ENCODE measurements at regions not wholly inside any gene's neighbourhood (a gene's known extent, or its start where the extent isn't known, plus 50 kb on each side); places are given as distances from the start of the nearest gene placed in this dataset.

- DNase-seq (ENCODE audit: low read depth) = peak; percentile 64
Measured at GRCh38 chr13:59532405-59532804, 631.3 kb downstream of the DIAPH3 start.

- DNase-seq (ENCODE audit: low read depth) = peak; percentile 79
Measured at GRCh38 chr13:59533561-59534555, 629.9 kb downstream of the DIAPH3 start.

DNA sequence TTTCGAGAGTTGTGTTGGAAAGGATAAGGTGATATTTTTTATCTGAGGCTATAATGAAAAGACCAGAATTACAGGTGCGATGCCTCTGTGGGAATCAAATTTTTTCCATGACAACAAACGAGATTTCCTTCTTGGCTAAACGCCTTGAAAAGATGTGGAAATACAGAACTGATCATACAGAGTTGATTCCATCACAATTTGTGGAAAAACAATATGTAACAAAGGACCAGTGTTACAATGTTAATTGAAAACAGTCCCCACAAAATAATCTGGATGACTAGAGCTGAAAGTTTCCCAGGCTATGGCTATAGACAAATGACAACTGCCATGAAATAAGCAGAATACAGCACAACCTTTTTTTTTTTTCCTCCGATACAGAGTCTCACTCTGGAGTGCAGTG, 628.9 kb downstream of the DIAPH3 start:
- no peak for DNase-seq (ENCODE audit: low read depth)

GRCh38 chr13:59537500-59537899, 626.2 kb downstream of the DIAPH3 start:
- DNase-seq (ENCODE audit: low read depth) = no peak

GRCh38 chr13:59538512-59538911, 625.2 kb downstream of the DIAPH3 start:
- no peak for DNase-seq (ENCODE audit: low read depth)

GRCh38 chr13:59542303-59542702, 621.4 kb downstream of the DIAPH3 start:
- no peak for DNase-seq (ENCODE audit: low read depth)

DNA sequence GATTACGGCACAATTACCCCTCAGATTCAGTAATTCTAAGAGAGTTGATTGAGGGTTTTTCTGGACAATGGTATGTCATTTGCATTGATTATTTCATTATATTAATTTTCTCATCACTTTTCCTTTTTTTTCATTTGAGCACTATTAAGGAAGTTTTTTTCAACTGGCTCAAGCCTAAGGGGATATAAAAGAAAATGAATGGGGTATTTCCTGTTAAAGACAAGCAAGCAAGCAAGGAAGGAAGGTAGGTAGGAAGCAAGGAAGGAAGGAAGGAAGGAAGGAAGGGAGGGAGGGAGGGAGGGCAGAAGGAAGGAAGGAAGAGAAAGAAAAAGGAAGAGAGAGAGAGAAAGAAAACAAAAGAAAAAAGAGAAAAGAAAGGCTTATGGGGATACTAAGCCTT, 620.3 kb downstream of the DIAPH3 start:
- no peak for DNase-seq (ENCODE audit: low read depth)

- no peak for DNase-seq (ENCODE audit: low read depth)
Measured at GRCh38 chr13:59545007-59545406, 618.7 kb downstream of the DIAPH3 start.

DNA sequence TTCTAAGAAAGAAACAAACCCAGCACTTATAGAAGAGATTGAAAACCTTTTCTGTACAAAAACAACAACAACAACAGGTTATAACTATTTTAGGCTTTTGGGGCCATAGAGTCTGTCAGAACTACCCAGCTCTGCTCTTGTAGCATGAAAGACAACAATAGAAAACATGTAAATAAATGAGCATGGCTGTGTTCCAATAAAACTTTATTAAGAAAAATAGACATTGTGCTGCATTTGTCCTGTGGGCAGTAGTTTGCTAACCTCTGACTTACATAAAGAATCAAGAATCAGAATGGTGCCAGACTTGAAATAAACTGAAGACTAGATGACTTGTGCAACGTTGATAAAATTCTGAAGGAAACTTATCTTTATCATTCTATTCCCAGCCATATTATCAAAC, 617.5 kb downstream of the DIAPH3 start:
- DNase-seq (ENCODE audit: low read depth) = no peak

- no peak for DNase-seq (ENCODE audit: low read depth)
Measured at GRCh38 chr13:59547950-59548349, 615.8 kb downstream of the DIAPH3 start.

GRCh38 chr13:59562924-59563323, 600.8 kb downstream of the DIAPH3 start:
- DNase-seq (ENCODE audit: low read depth) = no peak

GRCh38 chr13:59566561-59566960, 597.2 kb downstream of the DIAPH3 start:
- peak; percentile 48 for DNase-seq (ENCODE audit: low read depth)

GRCh38 chr13:59568306-59568705, 595.4 kb downstream of the DIAPH3 start:
- DNase-seq (ENCODE audit: low read depth) = no peak

DNA sequence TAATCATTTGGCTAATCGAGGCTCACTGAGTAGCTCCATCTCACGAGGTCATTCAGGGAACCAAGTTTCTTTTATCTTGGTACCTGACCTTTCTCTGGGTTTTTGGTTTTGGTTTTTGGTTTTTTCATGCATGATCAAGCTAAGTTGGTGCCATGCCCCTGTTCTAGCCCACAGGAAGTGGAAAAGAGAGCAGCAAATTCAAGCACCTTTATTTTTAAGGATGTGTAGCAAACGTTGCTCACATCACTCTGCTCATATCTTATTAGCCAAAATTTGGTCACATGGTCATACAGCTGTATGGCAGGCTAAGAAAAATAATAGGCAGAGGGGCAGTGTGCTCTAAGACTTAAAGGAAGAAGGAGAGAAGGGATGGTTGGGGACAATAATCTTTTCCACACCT, 593.5 kb downstream of the DIAPH3 start:
- no peak for DNase-seq (ENCODE audit: low read depth)

GRCh38 chr13:59584101-59584500, 579.6 kb downstream of the DIAPH3 start:
- DNase-seq (ENCODE audit: low read depth) = no peak

DNA sequence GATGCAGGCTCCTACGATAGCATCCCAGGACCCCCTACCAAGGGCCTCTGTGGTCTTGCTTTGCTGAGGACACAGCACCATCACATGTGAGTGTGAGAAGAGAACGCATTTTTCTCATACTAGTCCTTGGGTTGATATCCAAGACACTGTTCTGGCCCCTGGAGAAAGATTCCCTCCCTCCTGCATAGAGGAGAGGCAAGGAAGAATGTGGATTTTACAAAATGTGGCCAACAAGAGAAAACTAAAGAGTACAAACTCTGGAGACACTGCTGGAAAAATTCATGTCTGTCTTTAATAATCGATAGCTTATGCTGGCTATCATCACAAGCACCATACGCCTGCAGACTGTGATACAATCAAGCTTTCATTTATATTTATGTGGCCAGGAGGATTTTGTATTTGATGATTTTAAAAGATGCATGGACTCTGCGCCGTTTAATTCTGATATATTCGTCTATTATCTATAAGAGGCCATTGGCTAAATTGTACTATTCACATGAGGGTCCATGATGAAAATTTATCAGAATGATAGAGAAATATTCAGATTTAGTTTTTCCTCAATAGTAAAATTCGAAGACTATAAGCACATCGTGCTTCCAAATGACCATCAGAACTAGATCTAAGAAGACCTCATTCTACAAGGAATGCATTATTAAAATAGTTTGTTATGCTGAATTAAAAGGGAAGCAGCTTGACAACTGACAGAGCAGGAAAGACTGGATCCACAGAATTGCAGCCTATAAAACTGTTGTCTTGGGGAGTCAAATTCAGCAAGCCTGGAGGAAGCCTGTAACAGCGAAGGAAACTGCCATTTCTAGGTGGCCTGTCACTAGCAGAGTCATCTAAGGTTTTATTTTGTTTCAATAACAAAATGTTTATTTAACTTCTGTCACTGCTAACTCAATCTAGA, 578.7 kb downstream of the DIAPH3 start:
- no peak for DNase-seq (ENCODE audit: low read depth)

DNA sequence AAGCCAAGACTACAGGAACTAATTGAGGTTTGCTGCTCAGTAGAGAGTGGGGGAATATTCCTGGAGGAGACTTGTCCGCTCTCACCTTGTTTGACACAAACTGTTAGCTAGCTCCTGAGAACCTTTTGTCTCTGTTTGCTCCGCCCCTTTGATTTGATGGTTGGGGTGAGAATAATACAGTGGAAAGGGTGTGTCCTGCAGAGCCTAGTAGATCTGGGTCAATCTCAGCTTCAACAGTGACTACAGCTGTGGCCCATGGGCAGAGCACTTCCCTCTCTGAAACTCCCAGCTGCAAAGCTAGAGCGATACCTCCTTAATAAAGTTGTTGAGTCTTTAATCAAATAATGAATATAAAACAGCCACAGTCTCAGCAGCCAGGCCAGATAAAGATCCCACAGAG, 576.7 kb downstream of the DIAPH3 start:
- DNase-seq (ENCODE audit: low read depth) = no peak

GRCh38 chr13:59587971-59588716, 575.6 kb downstream of the DIAPH3 start:
- peak; percentile 9 for DNase-seq (ENCODE audit: low read depth)

DNA sequence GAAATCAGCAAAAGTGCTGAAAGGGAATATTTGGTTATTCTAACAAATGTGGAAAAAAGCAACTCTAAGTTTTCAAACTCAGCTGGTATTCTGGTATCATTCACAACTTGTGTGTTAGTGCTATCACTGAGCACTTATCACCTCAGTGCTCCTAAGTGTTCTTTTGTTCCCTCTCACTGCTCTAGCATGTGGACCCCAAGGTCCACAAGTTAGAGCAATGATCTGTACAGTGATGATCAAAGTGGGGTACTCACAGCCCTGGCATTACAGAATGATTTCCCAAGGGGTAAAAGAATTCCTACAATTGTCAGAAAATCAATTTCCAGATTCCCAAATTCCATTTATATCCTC, 575.0 kb downstream of the DIAPH3 start:
- DNase-seq (ENCODE audit: low read depth) = no peak

DNA sequence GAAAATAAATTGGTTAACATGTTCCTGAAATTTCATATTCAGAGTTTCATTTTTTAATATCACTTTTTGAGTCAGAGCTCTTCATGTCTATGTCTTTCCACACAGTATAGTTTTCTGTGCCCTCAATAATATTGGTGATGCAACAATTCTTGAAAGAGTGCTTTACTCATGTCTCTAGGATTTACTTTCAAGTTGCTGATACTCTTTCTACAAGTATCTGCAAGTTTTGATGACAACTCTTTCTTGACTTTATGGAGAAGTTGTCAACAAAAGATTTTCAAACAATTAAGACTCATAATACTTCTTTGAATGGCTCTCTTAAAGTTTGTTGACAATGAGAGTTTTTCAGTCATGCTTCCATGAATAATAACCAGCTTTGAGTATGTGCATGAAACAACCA, 561.7 kb downstream of the DIAPH3 start:
- DNase-seq (ENCODE audit: low read depth) = no peak

DNA sequence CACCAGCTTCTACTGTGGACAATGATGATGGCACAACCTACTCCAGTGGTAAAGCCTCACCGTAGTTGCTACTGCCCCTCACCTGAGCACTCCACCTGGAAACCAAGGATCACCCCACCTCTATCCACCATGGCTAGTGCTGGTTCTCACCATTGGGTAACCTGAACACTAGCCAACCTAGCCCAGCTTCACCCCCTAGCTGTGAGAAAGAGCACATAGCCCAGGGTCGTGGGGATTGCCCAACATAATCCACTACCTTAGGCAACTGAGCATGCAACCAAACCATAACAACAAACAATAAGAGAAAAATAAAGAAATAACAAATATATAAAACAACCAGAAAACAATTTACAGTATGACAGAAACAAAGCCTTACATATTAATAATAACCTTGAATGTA, 560.1 kb downstream of the DIAPH3 start:
- DNase-seq (ENCODE audit: low read depth) = peak; percentile 18

GRCh38 chr13:59607172-59607571, 556.6 kb downstream of the DIAPH3 start:
- no peak for DNase-seq (ENCODE audit: low read depth)

Data from renal cortical epithelial cell (primary cell).